IPS-NIHi11 (cell line): ENCODE measurements at regions not wholly inside any gene's neighbourhood (a gene's known extent, or its start where the extent isn't known, plus 50 kb on each side); places are given as distances from the start of the nearest gene placed in this dataset.

Experiments used
- DNase-seq: peaks from one replicate; pipeline ENCODE4 v3.0.0; 2012; ENCODE audit warnings: mixed read lengths, low spot score

DNA sequence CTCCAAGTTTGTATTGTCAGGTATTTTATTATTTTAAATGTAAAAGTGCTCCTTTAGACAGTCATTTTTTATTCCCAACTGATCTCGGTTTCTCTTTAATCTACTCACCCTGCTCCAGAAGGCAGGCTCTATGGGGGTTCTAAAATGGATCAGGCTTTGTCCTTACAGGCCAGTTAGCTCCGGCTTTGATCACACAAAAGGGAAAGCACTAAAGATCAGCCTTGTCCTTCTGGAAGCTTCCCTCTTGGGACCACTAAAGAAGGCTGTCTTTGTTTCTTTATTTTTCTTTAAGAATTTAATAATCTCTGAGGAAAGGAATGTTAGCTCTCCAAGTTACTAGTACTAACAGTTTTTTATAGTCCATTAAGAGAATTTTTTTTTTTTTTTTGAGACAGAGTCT lies 560.5 kb upstream of the ZNF717 start:
- no peak for DNase-seq

GRCh38 chr3:76346690-76347089 lies 561.3 kb upstream of the ZNF717 start:
- no peak for DNase-seq

GRCh38 chr3:76349715-76350480 lies 564.5 kb upstream of the ZNF717 start:
- DNase-seq = no peak

GRCh38 chr3:76352051-76352450 lies 566.7 kb upstream of the ZNF717 start:
- DNase-seq = no peak

- DNase-seq = no peak
Observed at GRCh38 chr3:76352511-76353284, 567.3 kb upstream of the ZNF717 start.

- DNase-seq = no peak
Observed at GRCh38 chr3:76353683-76354082, 568.3 kb upstream of the ZNF717 start.

DNA sequence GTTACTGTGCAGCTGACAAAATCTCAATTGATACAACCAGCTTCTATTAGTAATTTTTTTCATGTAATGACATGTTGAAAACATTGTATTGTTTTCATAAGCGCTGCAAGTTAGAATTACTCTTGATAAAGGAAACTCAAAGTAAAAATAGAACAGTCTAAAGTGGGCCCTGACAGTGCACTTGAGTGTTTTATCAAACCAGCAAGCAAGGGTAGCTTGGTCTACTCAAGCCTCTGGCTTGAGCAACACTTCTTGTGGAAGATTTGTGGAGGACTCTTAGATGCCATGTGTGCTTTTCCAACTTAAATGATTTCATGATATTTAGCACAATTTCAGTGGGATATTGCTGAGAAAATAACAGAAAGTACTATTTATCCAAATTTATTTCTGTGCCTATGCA lies 575.7 kb upstream of the ZNF717 start:
- DNase-seq = no peak

DNA sequence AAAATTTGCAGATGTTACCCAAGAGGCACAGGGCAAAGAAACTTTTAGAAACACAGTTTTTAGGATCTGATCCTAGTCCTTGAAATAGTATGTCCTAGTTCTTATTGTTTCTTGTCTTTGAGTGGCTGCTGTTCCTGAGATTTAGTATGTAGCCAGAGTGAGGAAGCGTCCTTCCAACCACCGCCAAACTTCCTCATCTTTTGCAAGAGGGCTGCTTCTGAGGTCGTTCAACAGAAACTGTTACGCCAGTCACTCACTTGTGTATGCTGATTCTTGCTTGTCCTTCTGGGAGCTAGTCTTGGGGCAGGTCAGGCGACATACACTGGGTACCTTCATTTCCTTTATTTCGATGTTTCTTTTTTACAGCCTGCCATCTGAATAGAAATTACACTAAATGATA lies 577.3 kb upstream of the ZNF717 start:
- no peak for DNase-seq

GRCh38 chr3:76365275-76365674 lies 579.9 kb upstream of the ZNF717 start:
- DNase-seq = no peak

GRCh38 chr3:76367281-76367680 lies 581.9 kb upstream of the ZNF717 start:
- no peak for DNase-seq

DNA sequence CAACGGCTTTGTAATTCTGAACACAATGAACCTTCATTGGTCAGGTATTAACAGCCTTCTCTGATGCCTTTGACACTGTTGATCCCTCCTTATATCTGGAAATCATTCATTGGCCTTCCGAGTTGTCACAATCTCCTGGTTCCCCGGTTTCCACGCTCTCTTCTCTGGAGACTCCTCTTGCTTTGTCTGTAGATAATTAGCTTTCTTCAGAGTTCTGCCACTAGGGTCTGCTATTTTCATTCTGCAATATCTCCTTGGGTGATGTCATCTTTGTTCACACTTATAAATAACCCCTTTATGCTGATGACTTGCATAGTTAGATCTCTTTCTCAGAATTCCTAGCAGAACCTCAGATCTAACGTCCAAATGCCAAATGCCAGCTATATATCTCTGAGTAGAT lies 583.8 kb upstream of the ZNF717 start:
- DNase-seq = peak; percentile 17

GRCh38 chr3:76370749-76371520 lies 585.6 kb upstream of the ZNF717 start:
- DNase-seq = no peak

- no peak for DNase-seq
Observed at GRCh38 chr3:76372497-76372896, 587.1 kb upstream of the ZNF717 start.

DNA sequence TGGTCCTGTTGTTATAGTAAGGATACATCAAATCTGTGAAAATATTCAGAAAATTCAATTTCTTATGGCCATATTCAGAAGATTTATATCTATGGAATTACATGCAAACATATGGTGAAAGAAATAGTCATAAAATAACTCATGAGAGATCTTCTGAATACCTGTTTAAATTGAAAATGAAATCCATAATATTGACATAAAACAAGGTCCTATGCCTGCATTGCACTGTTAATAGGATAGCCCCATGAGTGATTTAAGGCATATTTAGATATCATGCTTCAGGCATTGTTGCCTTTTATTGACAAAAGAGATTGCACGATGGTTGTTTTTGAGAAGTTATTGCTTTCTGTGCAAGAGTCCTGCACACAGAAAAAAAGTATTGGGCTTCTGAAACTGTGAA lies 591.7 kb upstream of the ZNF717 start:
- no peak for DNase-seq

GRCh38 chr3:76378789-76379188 lies 593.4 kb upstream of the ZNF717 start:
- no peak for DNase-seq

- DNase-seq = no peak
Observed at GRCh38 chr3:76383781-76384180, 598.4 kb upstream of the ZNF717 start.

DNA sequence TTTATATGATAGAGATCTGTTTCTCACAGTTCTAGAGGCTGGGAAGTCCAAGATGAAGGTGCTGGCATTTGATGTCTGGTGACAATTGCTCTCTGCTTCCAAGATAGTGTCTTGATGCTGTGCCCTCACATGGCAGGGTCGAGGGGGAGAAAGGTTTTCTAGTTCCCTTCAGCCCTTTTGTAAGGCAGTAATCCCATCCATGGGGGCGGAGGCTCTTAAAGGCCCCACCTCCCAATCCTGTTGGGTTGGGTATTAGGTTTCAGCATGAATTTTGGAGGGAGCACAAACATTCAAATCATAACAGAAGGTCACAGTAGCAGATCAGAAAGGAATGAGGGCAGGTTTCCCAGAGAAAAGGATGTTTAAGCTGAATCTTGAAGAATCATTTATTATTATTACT lies 601.7 kb upstream of the ZNF717 start:
- no peak for DNase-seq

GRCh38 chr3:76400141-76400540 lies 614.8 kb upstream of the ZNF717 start:
- DNase-seq = no peak

DNA sequence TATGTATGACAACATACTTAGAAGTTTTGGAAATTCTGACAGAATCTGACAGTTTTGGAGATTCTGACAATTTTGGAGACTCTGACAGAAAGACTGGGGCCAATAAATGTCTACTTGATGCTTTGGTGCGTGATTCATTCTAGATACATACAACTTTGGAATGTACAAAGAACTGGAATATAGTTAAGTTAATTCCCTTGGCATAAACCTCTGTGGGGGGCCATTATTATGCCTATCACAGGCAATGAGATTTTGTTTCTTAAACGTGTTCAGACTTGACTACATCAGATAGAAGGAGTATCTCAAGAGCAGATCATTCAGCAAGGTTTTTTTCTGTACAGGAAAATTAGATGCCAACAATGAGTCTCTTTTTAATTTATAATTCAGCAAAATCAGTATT lies 617.6 kb upstream of the ZNF717 start:
- no peak for DNase-seq

DNA sequence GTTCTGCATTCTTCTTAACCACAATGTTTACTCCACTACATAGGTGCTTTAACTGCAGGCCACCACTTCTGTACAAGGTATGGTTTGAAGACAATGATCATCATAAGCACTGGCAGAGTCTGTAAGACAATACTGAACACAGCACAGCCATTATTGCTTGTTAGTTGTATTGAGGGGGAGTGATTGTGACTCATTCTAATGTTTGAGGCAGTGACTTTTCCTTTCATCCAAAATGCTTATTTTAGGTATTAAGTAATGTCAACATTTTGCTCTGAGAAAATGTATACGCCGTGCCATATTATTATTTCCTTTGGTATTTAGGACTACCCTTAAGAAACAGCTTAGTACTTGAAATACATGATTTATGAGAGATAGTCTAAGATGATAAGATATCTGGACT lies 618.2 kb upstream of the ZNF717 start:
- no peak for DNase-seq

- DNase-seq = no peak
Observed at GRCh38 chr3:76405196-76405595, 619.8 kb upstream of the ZNF717 start.

DNA sequence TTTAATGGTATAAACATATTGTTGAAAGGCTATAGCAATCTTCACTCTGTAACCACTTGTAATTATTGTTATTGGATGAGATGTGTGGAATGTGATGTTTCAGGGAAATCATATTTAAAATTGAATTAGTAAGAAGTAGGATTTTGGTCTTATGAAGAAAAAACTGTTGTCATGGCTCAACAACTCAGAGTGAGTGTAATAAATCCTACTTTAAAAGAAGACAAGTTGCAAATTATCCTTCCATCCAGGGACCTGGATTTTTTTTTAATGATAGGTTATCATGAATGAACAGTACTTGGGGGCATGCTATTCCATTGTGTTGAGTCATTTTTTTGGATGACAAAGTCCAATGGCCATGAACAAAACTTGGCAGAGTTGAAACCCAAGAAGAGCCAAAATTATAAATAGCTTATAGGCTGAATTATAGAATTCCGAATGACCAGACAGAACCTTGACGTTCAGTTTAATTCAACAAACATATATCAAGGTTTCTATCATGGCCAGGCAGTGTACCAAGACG lies 625.5 kb upstream of the ZNF717 start:
- no peak for DNase-seq

GRCh38 chr3:76415384-76415783 lies 624.5 kb upstream of the ROBO2 start:
- DNase-seq = no peak
